ENCODE measurements at regions not wholly inside any gene's neighbourhood (a gene's known extent, or its start where the extent isn't known, plus 50 kb on each side); places are given as distances from the start of the nearest gene placed in this dataset.

DNA sequence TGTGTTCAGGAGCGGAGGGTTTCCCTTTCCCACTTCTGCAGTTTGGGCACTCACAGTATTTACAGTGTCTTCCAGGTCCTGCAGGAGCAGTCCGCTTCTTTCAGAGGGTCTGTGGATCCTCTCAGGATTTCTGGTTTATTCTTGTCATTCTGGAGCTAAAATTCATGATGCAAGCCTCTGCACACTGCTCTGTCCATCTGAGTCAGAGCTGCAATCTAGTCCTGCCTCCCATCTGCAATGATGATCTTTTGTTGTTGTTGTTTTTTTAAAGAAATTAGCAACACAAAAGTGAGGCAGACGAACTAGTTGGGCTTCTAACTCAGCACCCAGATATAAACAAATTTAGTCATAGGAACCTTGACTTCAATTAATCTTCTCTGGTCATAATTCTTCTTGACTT is 86.5 kb downstream of the DLEU7 start:
- H3K36me3 ChIP-seq = no peaks in the 10 kb centered on the region
- intact Hi-C loops (cut with DNase I) = no loop called here

GRCh38 chr13:50758796-50759195 is 84.7 kb downstream of the DLEU7 start:
- intact Hi-C loops (cut with DNase I) = no loop called here

More for the DNA sequence above, 86.5 kb downstream of the DLEU7 start:
- no peaks in the 10 kb centered on the region for H3K27me3 ChIP-seq
- WGBS = 72% methylated on average over 3 of the region's 3 CpGs
- TF ChIP-seq, protein P1, sequence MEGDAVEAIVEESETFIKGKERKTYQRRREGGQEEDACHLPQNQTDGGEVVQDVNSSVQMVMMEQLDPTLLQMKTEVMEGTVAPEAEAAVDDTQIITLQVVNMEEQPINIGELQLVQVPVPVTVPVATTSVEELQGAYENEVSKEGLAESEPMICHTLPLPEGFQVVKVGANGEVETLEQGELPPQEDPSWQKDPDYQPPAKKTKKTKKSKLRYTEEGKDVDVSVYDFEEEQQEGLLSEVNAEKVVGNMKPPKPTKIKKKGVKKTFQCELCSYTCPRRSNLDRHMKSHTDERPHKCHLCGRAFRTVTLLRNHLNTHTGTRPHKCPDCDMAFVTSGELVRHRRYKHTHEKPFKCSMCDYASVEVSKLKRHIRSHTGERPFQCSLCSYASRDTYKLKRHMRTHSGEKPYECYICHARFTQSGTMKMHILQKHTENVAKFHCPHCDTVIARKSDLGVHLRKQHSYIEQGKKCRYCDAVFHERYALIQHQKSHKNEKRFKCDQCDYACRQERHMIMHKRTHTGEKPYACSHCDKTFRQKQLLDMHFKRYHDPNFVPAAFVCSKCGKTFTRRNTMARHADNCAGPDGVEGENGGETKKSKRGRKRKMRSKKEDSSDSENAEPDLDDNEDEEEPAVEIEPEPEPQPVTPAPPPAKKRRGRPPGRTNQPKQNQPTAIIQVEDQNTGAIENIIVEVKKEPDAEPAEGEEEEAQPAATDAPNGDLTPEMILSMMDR (IDR thresholded peaks at IDR 0.05) = no peak
- no peak for TF ChIP-seq POLR2AphosphoS5 (IDR thresholded peaks at IDR 0.05)
- TF ChIP-seq EP300 (IDR thresholded peaks at IDR 0.05) = no peak
- TF ChIP-seq POLR2A (IDR thresholded peaks at IDR 0.05; ENCODE audit: low read depth) = no peak
- H3K4me3 ChIP-seq = no peak overlapping the region
- no peak for DNase-seq (ENCODE audit: extremely low spot score)
- H3K9me3 ChIP-seq = peaks cover 0 to 7% (median 2%) of the 10 kb centered on the region in 4 donors
- H3K4me1 ChIP-seq = no peaks in the 10 kb centered on the region
- no peak overlapping the region for H3K27ac ChIP-seq (replicated peaks in 1 of 4)

GRCh38 chr13:50760751-50761150 is 82.7 kb downstream of the DLEU7 start:
- no peak for DNase-seq (ENCODE audit: extremely low spot score)
- 77% methylated on average over 1 of the region's 1 CpG for WGBS
- peaks cover 0 to 7% (median 2%) of the 10 kb centered on the region in 4 donors for H3K9me3 ChIP-seq
- H3K27ac ChIP-seq (replicated peaks in 1 of 4) = no peak overlapping the region
- TF ChIP-seq POLR2A (IDR thresholded peaks at IDR 0.05; ENCODE audit: low read depth) (no peak), EP300 (IDR thresholded peaks at IDR 0.05) (no peak), POLR2AphosphoS5 (IDR thresholded peaks at IDR 0.05) (no peak)
- TF ChIP-seq, protein P1 (IDR thresholded peaks at IDR 0.05) = no peak
- H3K4me3 ChIP-seq = no peak overlapping the region
- intact Hi-C loops (cut with DNase I) = no loop called here
- no peaks in the 10 kb centered on the region for H3K4me1 ChIP-seq
- H3K36me3 ChIP-seq = no peaks in the 10 kb centered on the region
- no peaks in the 10 kb centered on the region for H3K27me3 ChIP-seq

More at GRCh38 chr13:50758796-50759195, 84.7 kb downstream of the DLEU7 start:
- no peak for TF ChIP-seq POLR2AphosphoS5 (IDR thresholded peaks at IDR 0.05)
- TF ChIP-seq POLR2A (IDR thresholded peaks at IDR 0.05; ENCODE audit: low read depth) = no peak
- TF ChIP-seq, protein P1 (IDR thresholded peaks at IDR 0.05) = no peak
- TF ChIP-seq EP300 (IDR thresholded peaks at IDR 0.05) = no peak
- peaks cover 0 to 7% (median 2%) of the 10 kb centered on the region in 4 donors for H3K9me3 ChIP-seq
- WGBS = 80% methylated on average over 1 of the region's 1 CpG
- H3K36me3 ChIP-seq = no peaks in the 10 kb centered on the region
- H3K4me1 ChIP-seq = no peaks in the 10 kb centered on the region
- no peak overlapping the region for H3K27ac ChIP-seq (replicated peaks in 1 of 4)
- no peak overlapping the region for H3K4me3 ChIP-seq
- no peak for DNase-seq (ENCODE audit: extremely low spot score)
- no peaks in the 10 kb centered on the region for H3K27me3 ChIP-seq

GRCh38 chr13:50761406-50761805 is 82.1 kb downstream of the DLEU7 start:
- 89% methylated on average over 1 of the region's 1 CpG for WGBS
- Histone ChIP-seq H3K4me3 (no peak overlapping the region), H3K4me1 (no peaks in the 10 kb centered on the region), H3K27me3 (no peaks in the 10 kb centered on the region), H3K36me3 (no peaks in the 10 kb centered on the region), H3K27ac (replicated peaks in 1 of 4) (no peak overlapping the region), H3K9me3 (peaks cover 0 to 7% (median 2%) of the 10 kb centered on the region in 4 donors)
- intact Hi-C loops (cut with DNase I) = no loop called here
- DNase-seq (ENCODE audit: extremely low spot score) = no peak
- TF ChIP-seq EP300 (IDR thresholded peaks at IDR 0.05) (no peak), POLR2AphosphoS5 (IDR thresholded peaks at IDR 0.05) (no peak), POLR2A (IDR thresholded peaks at IDR 0.05; ENCODE audit: low read depth) (no peak)
- TF ChIP-seq, protein P1 (IDR thresholded peaks at IDR 0.05) = no peak

- no peak overlapping the region for H3K27ac ChIP-seq (replicated peaks in 1 of 4)
- peaks cover 0 to 7% (median 2%) of the 10 kb centered on the region in 4 donors for H3K9me3 ChIP-seq
- no peaks in the 10 kb centered on the region for H3K36me3 ChIP-seq
- H3K4me3 ChIP-seq = no peak overlapping the region
- 88% methylated on average over 4 of the region's 4 CpGs for WGBS
- DNase-seq (ENCODE audit: extremely low spot score) = no peak
- no peak for TF ChIP-seq EP300 (IDR thresholded peaks at IDR 0.05)
- no peak for TF ChIP-seq POLR2A (IDR thresholded peaks at IDR 0.05; ENCODE audit: low read depth)
- TF ChIP-seq, protein P1 (IDR thresholded peaks at IDR 0.05) = no peak
- TF ChIP-seq POLR2AphosphoS5 (IDR thresholded peaks at IDR 0.05) = no peak
- no peaks in the 10 kb centered on the region for H3K4me1 ChIP-seq
- no peaks in the 10 kb centered on the region for H3K27me3 ChIP-seq
- intact Hi-C loops (cut with DNase I) = no loop called here
Measured at GRCh38 chr13:50762969-50763567, 80.4 kb downstream of the DLEU7 start.

Measured in esophagus muscularis mucosa (tissue), 4 donors.